Gastroesophageal sphincter (tissue), 3 donors: ENCODE measurements at regions not wholly inside any gene's neighbourhood (a gene's known extent, or its start where the extent isn't known, plus 50 kb on each side); places are given as distances from the start of the nearest gene placed in this dataset.

Experiments used
- CTCF ChIP-seq, 4 experiments: fragments of 200-600 bp in 2 of 4; fragments of 450-650 bp in 2 of 4; sonication (generic) in 1 of 4; IDR thresholded peaks; one replicate each; pipeline ENCODE4 v1.5.1; 2017 to 2019; ENCODE audit warnings: antibody characterized with exemption in 4 of 4, mild to moderate bottlenecking in 2 of 4, moderate library complexity in 2 of 4
- EP300 ChIP-seq: sonication (generic); formaldehyde crosslinking; IDR thresholded peaks from one replicate; pipeline ENCODE4 v1.6.1; 2017; ENCODE audit warnings: antibody characterized with exemption, mild to moderate bottlenecking
- POLR2A ChIP-seq, 2 donors: fragments of 450-650 bp; IDR thresholded peaks; one replicate each; pipeline ENCODE4 v1.6.1; 2017; ENCODE audit warnings: antibody characterized with exemption in 2 of 2, mild to moderate bottlenecking in 2 of 2, moderate library complexity in 1 of 2

GRCh38 chr2:204040016-204040415 lies 103.5 kb downstream of the ICOS start:
- TF ChIP-seq POLR2A (IDR thresholded peaks at IDR 0.05) (no peak), CTCF (IDR thresholded peaks at IDR 0.05) (no peak), EP300 (no peak)
